ENCODE measurements at regions not wholly inside any gene's neighbourhood (a gene's known extent, or its start where the extent isn't known, plus 50 kb on each side); places are given as distances from the start of the nearest gene placed in this dataset.

DNA sequence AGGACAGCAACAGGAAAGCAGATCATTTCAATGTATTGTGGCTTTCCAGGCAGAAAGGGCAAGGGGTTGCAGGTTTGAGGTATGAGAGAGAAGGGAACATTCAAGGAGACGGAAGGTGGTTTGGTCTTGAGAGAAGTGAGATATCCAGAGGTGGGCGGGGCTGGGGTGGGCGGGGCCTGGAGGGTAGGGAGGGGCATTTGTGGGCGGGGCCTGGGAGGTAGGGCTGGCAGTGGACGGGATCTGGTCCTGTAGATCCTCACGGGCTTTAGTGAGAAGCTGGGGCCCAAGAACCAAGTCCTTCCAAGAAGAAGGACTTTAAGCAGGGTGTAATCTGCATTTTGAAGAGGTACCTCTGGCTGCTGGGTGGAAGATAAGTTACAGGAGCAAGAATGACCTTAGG is 199.2 kb downstream of the MN1 start:
- TF ChIP-seq POLR2A (IDR thresholded peaks at IDR 0.05; ENCODE audit: extremely low read depth, insufficient read length): no peak
- TF ChIP-seq, protein P1, sequence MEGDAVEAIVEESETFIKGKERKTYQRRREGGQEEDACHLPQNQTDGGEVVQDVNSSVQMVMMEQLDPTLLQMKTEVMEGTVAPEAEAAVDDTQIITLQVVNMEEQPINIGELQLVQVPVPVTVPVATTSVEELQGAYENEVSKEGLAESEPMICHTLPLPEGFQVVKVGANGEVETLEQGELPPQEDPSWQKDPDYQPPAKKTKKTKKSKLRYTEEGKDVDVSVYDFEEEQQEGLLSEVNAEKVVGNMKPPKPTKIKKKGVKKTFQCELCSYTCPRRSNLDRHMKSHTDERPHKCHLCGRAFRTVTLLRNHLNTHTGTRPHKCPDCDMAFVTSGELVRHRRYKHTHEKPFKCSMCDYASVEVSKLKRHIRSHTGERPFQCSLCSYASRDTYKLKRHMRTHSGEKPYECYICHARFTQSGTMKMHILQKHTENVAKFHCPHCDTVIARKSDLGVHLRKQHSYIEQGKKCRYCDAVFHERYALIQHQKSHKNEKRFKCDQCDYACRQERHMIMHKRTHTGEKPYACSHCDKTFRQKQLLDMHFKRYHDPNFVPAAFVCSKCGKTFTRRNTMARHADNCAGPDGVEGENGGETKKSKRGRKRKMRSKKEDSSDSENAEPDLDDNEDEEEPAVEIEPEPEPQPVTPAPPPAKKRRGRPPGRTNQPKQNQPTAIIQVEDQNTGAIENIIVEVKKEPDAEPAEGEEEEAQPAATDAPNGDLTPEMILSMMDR (IDR thresholded peaks at IDR 0.05; ENCODE audit: low read depth, low read length): no peak
- TF ChIP-seq, protein P2, sequence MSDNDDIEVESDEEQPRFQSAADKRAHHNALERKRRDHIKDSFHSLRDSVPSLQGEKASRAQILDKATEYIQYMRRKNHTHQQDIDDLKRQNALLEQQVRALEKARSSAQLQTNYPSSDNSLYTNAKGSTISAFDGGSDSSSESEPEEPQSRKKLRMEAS (IDR thresholded peaks at IDR 0.05; ENCODE audit: low read depth, low read length): no peak
- no peak for TF ChIP-seq MYC (IDR thresholded peaks at IDR 0.05; ENCODE audit: low read depth, low read length)

Data from NB4 (cell line).